ENCODE measurements at regions not wholly inside any gene's neighbourhood (a gene's known extent, or its start where the extent isn't known, plus 50 kb on each side); places are given as distances from the start of the nearest gene placed in this dataset.

GRCh38 chr3:187964760-187965159 is 189.2 kb upstream of the LPP start:
- Histone ChIP-seq H3K4me1 (no peaks in the 10 kb centered on the region), H3K27me3 (no peaks in the 10 kb centered on the region), H3K27ac (no peak overlapping the region), H3K9me3 (no peaks in the 10 kb centered on the region), H3K4me3 (no peak overlapping the region), H3K36me3 (no peaks in the 10 kb centered on the region)
- no peak for DNase-seq (ENCODE audit: low spot score in 2 of 2)
- TF ChIP-seq, protein P1, sequence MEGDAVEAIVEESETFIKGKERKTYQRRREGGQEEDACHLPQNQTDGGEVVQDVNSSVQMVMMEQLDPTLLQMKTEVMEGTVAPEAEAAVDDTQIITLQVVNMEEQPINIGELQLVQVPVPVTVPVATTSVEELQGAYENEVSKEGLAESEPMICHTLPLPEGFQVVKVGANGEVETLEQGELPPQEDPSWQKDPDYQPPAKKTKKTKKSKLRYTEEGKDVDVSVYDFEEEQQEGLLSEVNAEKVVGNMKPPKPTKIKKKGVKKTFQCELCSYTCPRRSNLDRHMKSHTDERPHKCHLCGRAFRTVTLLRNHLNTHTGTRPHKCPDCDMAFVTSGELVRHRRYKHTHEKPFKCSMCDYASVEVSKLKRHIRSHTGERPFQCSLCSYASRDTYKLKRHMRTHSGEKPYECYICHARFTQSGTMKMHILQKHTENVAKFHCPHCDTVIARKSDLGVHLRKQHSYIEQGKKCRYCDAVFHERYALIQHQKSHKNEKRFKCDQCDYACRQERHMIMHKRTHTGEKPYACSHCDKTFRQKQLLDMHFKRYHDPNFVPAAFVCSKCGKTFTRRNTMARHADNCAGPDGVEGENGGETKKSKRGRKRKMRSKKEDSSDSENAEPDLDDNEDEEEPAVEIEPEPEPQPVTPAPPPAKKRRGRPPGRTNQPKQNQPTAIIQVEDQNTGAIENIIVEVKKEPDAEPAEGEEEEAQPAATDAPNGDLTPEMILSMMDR (IDR thresholded peaks at IDR 0.05), result no peak
- intact Hi-C loops (cut with DNase I), result no loop called here

DNA sequence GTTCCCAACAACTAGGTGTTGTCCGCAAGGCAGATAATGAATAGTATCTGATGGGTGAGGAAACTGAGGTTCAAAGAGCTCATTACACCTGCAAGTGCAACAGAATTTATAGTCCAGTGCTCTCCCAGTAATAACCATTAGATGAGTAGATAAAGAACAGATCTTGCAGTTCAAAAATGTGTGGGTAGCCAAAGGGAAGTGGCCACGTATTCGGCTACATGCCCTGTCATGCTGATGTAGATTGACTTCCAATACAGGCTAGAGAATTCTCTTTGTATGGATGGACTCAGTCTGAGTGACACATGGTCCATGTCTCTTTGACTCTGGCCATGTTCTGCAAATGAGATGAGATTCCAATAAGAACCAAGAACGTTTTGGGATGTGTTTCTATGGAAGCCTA is 187.9 kb upstream of the LPP start:
- H3K4me3 ChIP-seq, result no peak overlapping the region
- no peaks in the 10 kb centered on the region for H3K27me3 ChIP-seq
- no peaks in the 10 kb centered on the region for H3K4me1 ChIP-seq
- intact Hi-C loops (cut with DNase I), result no loop called here
- DNase-seq (ENCODE audit: low spot score in 2 of 2), result no peak
- H3K9me3 ChIP-seq, result no peaks in the 10 kb centered on the region
- no peaks in the 10 kb centered on the region for H3K36me3 ChIP-seq
- no peak overlapping the region for H3K27ac ChIP-seq
- TF ChIP-seq, protein P1 (IDR thresholded peaks at IDR 0.05), result no peak

DNA sequence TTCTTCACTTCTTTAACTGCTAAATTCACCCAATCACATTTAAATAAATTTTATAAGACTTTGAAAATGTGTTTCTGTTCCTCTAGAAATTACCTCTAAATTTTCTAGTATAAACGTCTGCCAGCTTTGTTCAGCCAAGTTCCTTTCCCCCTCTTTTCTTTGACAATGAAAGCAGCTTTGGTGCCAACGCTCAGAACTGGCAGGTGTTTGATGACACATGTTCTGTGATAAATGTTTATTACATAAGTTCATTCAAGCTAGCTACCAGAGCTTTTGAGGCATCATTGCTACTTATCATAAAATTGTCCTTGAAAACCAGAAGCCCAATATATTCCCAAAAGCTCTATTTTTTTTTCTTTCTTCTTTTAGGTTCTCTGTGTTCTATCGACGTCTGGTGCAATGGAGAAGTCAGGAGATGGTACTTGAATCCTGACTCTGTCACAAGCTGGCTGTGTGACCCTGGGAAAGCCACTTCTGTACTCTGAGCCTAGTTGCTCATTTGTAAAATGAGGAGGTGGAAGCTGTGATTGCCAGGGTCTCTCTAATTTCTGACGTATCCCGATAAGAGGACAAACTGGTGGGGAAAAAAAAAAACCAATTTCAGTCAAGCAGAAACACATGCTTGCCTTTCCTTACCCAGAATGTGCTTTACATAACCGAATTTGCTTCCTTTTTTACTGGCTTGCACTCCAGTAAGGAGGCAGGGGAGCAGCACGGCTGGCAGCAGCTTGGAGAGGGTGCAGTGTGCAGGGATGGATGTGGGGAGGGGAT is 187.1 kb upstream of the LPP start:
- TF ChIP-seq, protein P1 (IDR thresholded peaks at IDR 0.05), result no peak
- Histone ChIP-seq H3K9me3 (no peaks in the 10 kb centered on the region), H3K4me3 (no peak overlapping the region), H3K27me3 (no peaks in the 10 kb centered on the region), H3K4me1 (no peaks in the 10 kb centered on the region), H3K36me3 (no peaks in the 10 kb centered on the region), H3K27ac (no peak overlapping the region)
- intact Hi-C loops (cut with DNase I), result no loop called here
- DNase-seq (ENCODE audit: low spot score in 2 of 2), result no peak

- H3K36me3 ChIP-seq, result no peaks in the 10 kb centered on the region
- intact Hi-C loops (cut with DNase I), result no loop called here
- H3K9me3 ChIP-seq, result no peaks in the 10 kb centered on the region
- H3K27ac ChIP-seq, result no peak overlapping the region
- no peak overlapping the region for H3K4me3 ChIP-seq
- no peak for DNase-seq (ENCODE audit: low spot score in 2 of 2)
- no peaks in the 10 kb centered on the region for H3K4me1 ChIP-seq
- H3K27me3 ChIP-seq, result no peaks in the 10 kb centered on the region
- TF ChIP-seq, protein P1 (IDR thresholded peaks at IDR 0.05), result no peak
Measured at GRCh38 chr3:187967993-187968392, 186.0 kb upstream of the LPP start.

GRCh38 chr3:187968883-187969580 is 184.9 kb upstream of the LPP start:
- Histone ChIP-seq H3K27me3 (no peaks in the 10 kb centered on the region), H3K4me1 (no peaks in the 10 kb centered on the region), H3K4me3 (no peak overlapping the region), H3K27ac (no peak overlapping the region), H3K36me3 (no peaks in the 10 kb centered on the region), H3K9me3 (no peaks in the 10 kb centered on the region)
- DNase-seq (ENCODE audit: low spot score in 2 of 2), result no peak
- intact Hi-C loops (cut with DNase I), result no loop called here
- TF ChIP-seq, protein P1 (IDR thresholded peaks at IDR 0.05), result no peak

Measured in ascending aorta (tissue), 2 donors.